RPMI7951 (cell line): ENCODE measurements at regions not wholly inside any gene's neighbourhood (a gene's known extent, or its start where the extent isn't known, plus 50 kb on each side); places are given as distances from the start of the nearest gene placed in this dataset.

Experiments
- DNase-seq: peaks from one replicate; pipeline ENCODE4 v3.0.0-alpha.2; 2012; ENCODE audit warnings: low read depth

DNA sequence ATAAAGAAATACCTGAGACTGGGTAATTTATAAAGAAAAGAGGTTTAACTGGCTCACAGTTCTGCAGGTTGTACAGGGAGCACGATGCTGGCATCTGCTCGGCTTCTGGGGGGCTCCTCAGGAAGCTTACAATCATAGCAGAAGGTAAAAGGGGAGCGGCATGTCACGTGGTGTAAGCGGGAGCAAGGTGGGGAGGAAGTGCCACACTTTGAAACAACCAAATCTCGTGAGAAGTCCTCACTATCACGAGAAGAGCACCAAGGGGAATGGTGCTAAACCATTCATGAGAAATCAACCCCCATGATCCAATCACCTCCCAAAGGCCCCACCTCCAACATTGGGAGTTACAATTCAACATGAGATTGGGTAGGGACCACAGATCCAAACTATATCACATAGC, 67.7 kb downstream of the AKR1B1 start:
- DNase-seq, result no peak

DNA sequence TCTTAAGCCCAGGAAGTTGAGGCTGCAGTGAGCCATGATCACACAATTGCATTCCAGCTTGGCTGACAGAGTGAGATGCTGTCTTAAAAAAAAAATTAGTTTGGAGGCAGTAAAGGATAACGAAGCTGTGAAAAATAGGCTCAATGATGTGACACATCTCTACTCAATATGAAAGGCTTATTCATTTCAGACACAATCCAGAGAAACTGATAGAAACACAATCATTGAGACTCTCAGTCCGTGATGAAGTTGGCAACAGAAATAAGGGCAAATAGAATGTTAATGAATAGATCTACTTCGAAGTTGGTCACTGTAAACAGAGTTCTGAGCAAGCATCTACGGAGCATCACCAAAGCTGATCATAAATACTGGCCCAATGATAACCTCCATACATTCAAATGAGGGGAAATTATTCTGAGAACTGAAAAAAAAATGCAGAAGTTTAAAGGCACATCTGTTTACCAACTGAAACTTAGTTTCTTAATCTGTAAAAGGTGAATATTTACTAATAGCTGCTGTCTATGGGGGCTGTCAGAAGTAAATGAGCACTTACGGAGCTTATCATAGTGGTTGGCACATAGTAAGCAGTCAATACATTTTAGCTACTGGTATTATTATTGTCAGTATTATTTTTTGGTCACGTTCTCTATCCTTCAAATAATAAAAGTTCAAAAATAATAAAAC, 70.4 kb downstream of the AKR1B1 start:
- no peak for DNase-seq

DNA sequence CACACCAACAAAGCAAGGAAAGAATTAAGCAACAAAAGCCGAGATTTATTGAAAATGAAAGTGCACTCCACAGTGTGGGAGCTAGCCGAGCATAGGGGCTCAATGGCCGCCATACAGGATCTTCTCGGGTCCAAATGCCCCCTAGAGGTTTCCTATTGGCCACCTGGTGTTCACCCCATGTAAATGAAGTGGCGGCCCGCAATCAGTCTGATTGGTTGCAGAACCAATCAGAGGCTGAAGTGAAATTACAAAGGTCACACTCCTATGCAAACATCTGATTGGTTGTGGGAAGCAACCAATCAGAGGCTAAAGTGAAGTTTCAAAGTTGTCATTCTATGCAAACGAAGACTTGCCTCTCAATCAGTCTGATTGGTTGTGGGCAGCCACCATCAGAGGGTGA, 61.8 kb upstream of the SLC35B4 start:
- peak; percentile 54 for DNase-seq

- no peak for DNase-seq
Observed at GRCh38 chr7:134376693-134377092, 60.0 kb upstream of the SLC35B4 start.

DNA sequence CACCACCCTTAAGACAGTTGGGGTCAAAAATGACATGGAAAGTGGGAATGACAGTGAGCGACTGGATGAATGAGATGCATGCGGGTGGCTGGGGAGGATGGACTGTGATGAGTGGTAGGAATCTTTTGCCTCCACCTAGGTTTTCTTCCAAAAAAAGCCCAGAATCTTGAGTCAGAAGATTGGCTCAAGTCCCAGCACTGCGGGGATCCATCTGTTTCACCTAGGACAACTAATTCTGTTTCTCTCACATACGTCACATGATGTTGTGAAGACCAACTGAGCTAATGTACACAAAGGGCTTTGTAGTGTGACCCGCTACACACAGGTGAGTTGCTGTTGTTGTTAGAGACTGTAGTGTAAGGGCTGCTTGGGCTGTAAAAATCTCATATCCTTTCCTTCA, 58.5 kb upstream of the SLC35B4 start:
- no peak for DNase-seq

GRCh38 chr7:134374791-134375190, 58.1 kb upstream of the SLC35B4 start:
- DNase-seq, result no peak

GRCh38 chr7:134374291-134374690, 57.6 kb upstream of the SLC35B4 start:
- no peak for DNase-seq

DNA sequence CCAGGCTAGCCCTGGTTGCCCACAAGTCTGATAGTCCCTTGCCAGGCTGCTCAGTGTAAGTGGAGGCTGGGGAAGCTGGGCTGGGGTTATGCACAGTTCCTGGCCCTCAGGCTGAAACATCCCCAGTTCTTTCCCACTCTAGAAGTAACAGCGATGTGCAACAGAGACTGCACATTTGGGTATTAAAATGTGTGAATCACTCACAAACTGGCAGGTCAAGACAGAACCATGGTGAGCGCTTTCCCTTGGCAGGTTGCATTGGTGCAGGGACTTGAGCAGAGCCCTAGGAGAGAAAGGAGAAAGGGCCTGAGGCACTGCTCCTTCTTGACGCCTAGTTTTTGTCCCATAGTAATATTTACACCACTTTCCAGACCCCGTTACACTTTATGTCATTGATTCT, 56.1 kb upstream of the SLC35B4 start:
- no peak for DNase-seq

DNA sequence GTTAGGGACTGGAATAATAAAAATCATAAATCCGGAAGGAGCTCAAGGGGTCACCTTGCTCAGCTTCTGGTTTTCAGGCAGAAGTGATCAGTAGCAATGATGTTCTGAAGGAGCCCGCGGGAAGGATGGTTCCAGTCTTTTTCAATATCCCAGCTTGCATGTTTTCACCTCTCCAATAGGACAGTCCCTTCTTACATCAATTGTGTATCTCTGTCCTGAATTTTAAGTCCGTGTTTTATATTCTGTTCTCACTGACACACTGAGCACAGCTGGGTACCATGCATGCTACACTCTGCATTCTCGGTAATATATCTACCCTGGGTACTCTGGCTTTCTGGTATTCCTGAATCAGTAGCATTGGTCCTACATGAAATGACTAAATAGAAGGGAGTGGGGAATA, 55.2 kb upstream of the SLC35B4 start:
- DNase-seq, result no peak

DNA sequence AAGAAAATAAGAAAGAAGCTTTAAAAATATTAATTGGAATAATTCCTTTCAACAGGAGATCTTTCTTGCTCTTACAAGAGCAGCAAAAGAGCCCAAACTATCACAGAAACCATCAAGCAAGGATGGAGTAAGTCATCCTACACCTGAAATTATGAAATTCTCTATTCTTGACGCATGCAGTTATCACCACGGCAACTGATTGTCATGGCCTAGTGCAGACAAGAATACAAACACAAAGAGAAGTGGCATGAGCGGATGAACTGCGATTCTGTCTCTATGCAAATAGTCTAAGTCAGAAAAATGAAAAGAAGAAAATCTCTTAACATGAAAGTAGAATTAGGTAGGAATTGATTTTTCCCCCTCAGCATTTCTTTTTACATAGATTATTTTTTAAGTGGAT, 54.8 kb upstream of the SLC35B4 start:
- no peak for DNase-seq

- no peak for DNase-seq
Observed at GRCh38 chr7:134370135-134370534, 53.4 kb upstream of the SLC35B4 start.

DNA sequence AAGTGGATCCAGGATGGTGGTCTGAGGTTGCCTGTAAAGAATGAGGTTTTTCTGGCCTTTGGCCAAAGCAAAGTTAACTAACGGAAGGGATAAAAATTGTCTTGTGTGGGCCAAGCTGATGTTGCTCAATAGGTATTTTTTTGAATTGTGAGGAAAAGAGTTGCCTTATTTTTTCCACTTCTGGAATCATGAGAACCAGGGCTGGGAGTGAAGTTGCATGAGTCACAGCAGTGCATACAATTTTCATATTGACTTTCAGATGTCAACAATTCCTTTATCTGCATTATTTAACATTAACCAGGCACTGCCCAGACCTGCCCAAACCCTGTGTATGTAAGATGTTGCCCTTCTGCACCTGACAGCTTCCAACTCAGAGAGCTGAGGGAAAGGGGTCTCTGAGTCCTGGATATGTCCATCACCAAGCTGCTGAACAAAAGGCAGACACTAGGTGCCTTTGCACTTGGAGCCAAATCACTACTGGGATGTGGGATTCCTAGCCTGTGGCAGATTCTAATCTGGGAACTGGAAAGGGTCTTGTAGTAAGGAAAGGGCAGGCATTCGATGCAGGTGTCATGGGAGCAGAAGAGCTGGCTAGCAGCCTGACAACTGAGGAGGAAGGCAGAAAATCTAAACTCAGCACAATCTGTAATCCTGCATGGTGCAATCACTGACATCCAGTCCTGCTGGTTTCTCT, 52.3 kb upstream of the SLC35B4 start:
- DNase-seq, result peak; percentile 77

DNA sequence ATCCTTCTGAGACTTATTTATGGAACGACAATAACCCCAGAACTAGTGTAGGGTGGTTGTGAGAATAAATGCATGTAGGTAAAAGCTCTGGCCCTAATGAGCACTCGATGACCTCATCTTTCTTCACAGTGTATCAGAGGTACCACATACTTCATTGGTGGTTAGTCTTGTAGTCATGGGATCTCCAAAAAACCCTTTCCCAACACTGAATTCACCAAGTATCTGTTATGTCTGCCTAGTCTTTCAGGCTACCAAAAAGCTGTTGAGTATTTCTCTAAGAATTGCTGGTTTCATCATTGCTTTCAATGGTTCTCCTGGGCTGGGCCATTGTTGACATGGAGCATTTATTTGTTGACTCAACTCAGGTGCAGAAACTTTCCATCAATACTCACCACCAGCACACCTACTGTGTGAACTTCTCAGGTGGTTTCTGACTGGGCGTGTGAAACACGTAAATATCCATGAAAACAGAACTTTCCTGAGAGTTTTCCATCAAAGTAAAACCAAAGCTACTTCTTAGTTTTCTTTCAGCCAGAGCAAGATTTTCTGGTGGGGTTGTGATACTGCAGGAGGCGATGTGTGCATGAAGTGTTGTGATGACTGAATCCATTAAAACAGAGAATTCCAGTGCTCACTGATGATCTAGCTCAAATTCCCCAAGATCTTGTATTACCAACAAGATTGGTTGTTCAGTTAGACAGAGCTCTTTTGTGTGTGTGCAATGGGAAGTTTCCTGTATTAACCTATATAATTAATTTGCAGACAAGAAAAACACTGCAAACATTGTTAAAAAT, 51.4 kb upstream of the SLC35B4 start:
- peak; percentile 22 for DNase-seq
